GM10266 (cell line): ENCODE measurements at regions not wholly inside any gene's neighbourhood (a gene's known extent, or its start where the extent isn't known, plus 50 kb on each side); places are given as distances from the start of the nearest gene placed in this dataset.

Experiments used
- DNase-seq: peaks from one replicate; pipeline ENCODE4 v3.0.0; 2012; ENCODE audit errors: extremely low spot score
- CTCF ChIP-seq: IDR thresholded peaks from 2 replicates; pipeline ENCODE4 v1.5.1; 2012; ENCODE audit warnings: mild to moderate bottlenecking, low read depth; ENCODE audit not compliant: control insufficient read depth, insufficient read depth; ENCODE audit errors: missing control alignments

- no peak for TF ChIP-seq CTCF
- no peak for DNase-seq
Observed at GRCh38 chr11:103768816-103769215, 267.6 kb upstream of the DDI1 start.

GRCh38 chr11:103773059-103773458, 263.4 kb upstream of the DDI1 start:
- DNase-seq: no peak
- no peak for TF ChIP-seq CTCF

GRCh38 chr11:103773537-103773936, 262.9 kb upstream of the DDI1 start:
- no peak for DNase-seq
- no peak for TF ChIP-seq CTCF

- no peak for TF ChIP-seq CTCF
- DNase-seq: no peak
Observed at GRCh38 chr11:103779054-103779453, 257.4 kb upstream of the DDI1 start.

- no peak for DNase-seq
- TF ChIP-seq CTCF: no peak
Observed at GRCh38 chr11:103789952-103790351, 246.5 kb upstream of the DDI1 start.

GRCh38 chr11:103792981-103793468, 243.4 kb upstream of the DDI1 start:
- no peak for DNase-seq
- no peak for TF ChIP-seq CTCF

- TF ChIP-seq CTCF: no peak
- no peak for DNase-seq
Observed at GRCh38 chr11:103794262-103794661, 242.2 kb upstream of the DDI1 start.

GRCh38 chr11:103798026-103798425, 238.4 kb upstream of the DDI1 start:
- no peak for TF ChIP-seq CTCF
- no peak for DNase-seq
